Stimulated activated naive CD4-positive, alpha-beta T cell (primary cell): ENCODE measurements at regions not wholly inside any gene's neighbourhood (a gene's known extent, or its start where the extent isn't known, plus 50 kb on each side); places are given as distances from the start of the nearest gene placed in this dataset.

ENCODE experiments used
- DNase-seq, 6 experiments: peaks; one replicate each; lab custom pipeline; 2025; lab: John Stamatoyannopoulos, UW

- no peak for DNase-seq
These were observed 1639.2 kb upstream of the PABPC4L start for GRCh38 chr4:135840781-135841180.

- no peak for DNase-seq
These were observed 1638.1 kb upstream of the PABPC4L start for GRCh38 chr4:135839712-135840111.

- no peak for DNase-seq
These were observed 1637.3 kb upstream of the PABPC4L start for GRCh38 chr4:135838889-135839288.

- no peak for DNase-seq
These were observed 1632.9 kb upstream of the PABPC4L start for GRCh38 chr4:135834471-135834870.

- DNase-seq, result no peak
These were observed 1631.9 kb upstream of the PABPC4L start for GRCh38 chr4:135833529-135833928.

GRCh38 chr4:135824759-135825296 is 1623.2 kb upstream of the PABPC4L start:
- DNase-seq, result no peak

GRCh38 chr4:135804785-135805184 is 1603.2 kb upstream of the PABPC4L start:
- DNase-seq, result no peak

- DNase-seq, result no peak
These were observed 1575.8 kb upstream of the PABPC4L start for GRCh38 chr4:135777361-135777760.

GRCh38 chr4:135775909-135776308 is 1574.3 kb upstream of the PABPC4L start:
- DNase-seq, result no peak

GRCh38 chr4:135770505-135770904 is 1568.9 kb upstream of the PABPC4L start:
- DNase-seq, result no peak

GRCh38 chr4:135744928-135745327 is 1543.3 kb upstream of the PABPC4L start:
- DNase-seq, result no peak

- DNase-seq, result no peak
These were observed 1540.0 kb upstream of the PABPC4L start for GRCh38 chr4:135741583-135741982.

- DNase-seq, result no peak
These were observed 1537.8 kb upstream of the PABPC4L start for GRCh38 chr4:135739354-135739753.

GRCh38 chr4:135735512-135735911 is 1533.9 kb upstream of the PABPC4L start:
- no peak for DNase-seq

- DNase-seq, result no peak
These were observed 1530.9 kb upstream of the PABPC4L start for GRCh38 chr4:135732448-135732847.

- DNase-seq, result no peak
These were observed 1530.1 kb upstream of the PABPC4L start for GRCh38 chr4:135731682-135732081.

- DNase-seq, result no peak
These were observed 1522.8 kb upstream of the PABPC4L start for GRCh38 chr4:135724421-135724820.

GRCh38 chr4:135718019-135718418 is 1516.4 kb upstream of the PABPC4L start:
- DNase-seq, result no peak

GRCh38 chr4:135705343-135705742 is 1503.8 kb upstream of the PABPC4L start:
- DNase-seq, result no peak

GRCh38 chr4:135694066-135694465 is 1492.5 kb upstream of the PABPC4L start:
- no peak for DNase-seq

GRCh38 chr4:135684001-135684400 is 1482.4 kb upstream of the PABPC4L start:
- DNase-seq, result no peak

- DNase-seq, result no peak
These were observed 1470.6 kb upstream of the PABPC4L start for GRCh38 chr4:135672202-135672601.

GRCh38 chr4:135670548-135670947 is 1469.0 kb upstream of the PABPC4L start:
- DNase-seq, result no peak
